ENCODE measurements at regions not wholly inside any gene's neighbourhood (a gene's known extent, or its start where the extent isn't known, plus 50 kb on each side); places are given as distances from the start of the nearest gene placed in this dataset.

- H3K27ac ChIP-seq = no peak overlapping the region
- TF ChIP-seq CTCF (IDR thresholded peaks at IDR 0.05) (no peak), ZFX (IDR thresholded peaks at IDR 0.05; ENCODE audit: borderline replicate concordance) (no peak)
Observed at GRCh38 chr13:65479692-65480091, 1750.4 kb downstream of the PCDH9 start.

GRCh38 chr13:65473196-65473595 lies 1756.9 kb downstream of the PCDH9 start:
- no peak for TF ChIP-seq ZFX (IDR thresholded peaks at IDR 0.05; ENCODE audit: borderline replicate concordance)
- TF ChIP-seq CTCF (IDR thresholded peaks at IDR 0.05) = no peak
- no peak overlapping the region for H3K27ac ChIP-seq

- H3K27ac ChIP-seq = no peak overlapping the region
- TF ChIP-seq CTCF (IDR thresholded peaks at IDR 0.05) = no peak
- TF ChIP-seq ZFX (IDR thresholded peaks at IDR 0.05; ENCODE audit: borderline replicate concordance) = no peak
Observed at GRCh38 chr13:65472336-65472735, 1757.8 kb downstream of the PCDH9 start.

GRCh38 chr13:65470781-65471180 lies 1759.4 kb downstream of the PCDH9 start:
- no peak for TF ChIP-seq CTCF (IDR thresholded peaks at IDR 0.05)
- TF ChIP-seq ZFX (IDR thresholded peaks at IDR 0.05; ENCODE audit: borderline replicate concordance) = no peak
- H3K27ac ChIP-seq = no peak overlapping the region

- H3K27ac ChIP-seq = no peak overlapping the region
- TF ChIP-seq CTCF (IDR thresholded peaks at IDR 0.05) (no peak), ZFX (IDR thresholded peaks at IDR 0.05; ENCODE audit: borderline replicate concordance) (no peak)
Observed at GRCh38 chr13:65468628-65469027, 1761.5 kb downstream of the PCDH9 start.

GRCh38 chr13:65461590-65461989 lies 1768.5 kb downstream of the PCDH9 start:
- TF ChIP-seq ZFX (IDR thresholded peaks at IDR 0.05; ENCODE audit: borderline replicate concordance) (no peak), CTCF (IDR thresholded peaks at IDR 0.05) (no peak)
- no peak overlapping the region for H3K27ac ChIP-seq

- no peak for TF ChIP-seq CTCF (IDR thresholded peaks at IDR 0.05)
- TF ChIP-seq ZFX (IDR thresholded peaks at IDR 0.05; ENCODE audit: borderline replicate concordance) = no peak
- no peak overlapping the region for H3K27ac ChIP-seq
Observed at GRCh38 chr13:65460136-65460535, 1770.0 kb downstream of the PCDH9 start.

Measured in 22Rv1 (cell line).